ENCODE measurements at regions not wholly inside any gene's neighbourhood (a gene's known extent, or its start where the extent isn't known, plus 50 kb on each side); places are given as distances from the start of the nearest gene placed in this dataset.

- Histone ChIP-seq H3K4me3 (ENCODE audit: low read depth, low read length, poor library complexity, severe bottlenecking) (no peak overlapping the region), H3K4me1 (ENCODE audit: insufficient read depth, low read length, poor library complexity, severe bottlenecking) (no peaks in the 10 kb centered on the region), H3K27me3 (replicated peaks; ENCODE audit: insufficient read depth, low read depth, low read length, poor library complexity) (no peaks in the 10 kb centered on the region), H3K9me3 (ENCODE audit: low read depth, low read length, poor library complexity, severe bottlenecking) (no peaks in the 10 kb centered on the region), H3K36me3 (ENCODE audit: insufficient read depth, low read length, poor library complexity, severe bottlenecking) (no peaks in the 10 kb centered on the region), H3K27ac (ENCODE audit: low read depth, low read length, poor library complexity, severe bottlenecking) (no peak overlapping the region)
- BruUV-seq (replicated peaks): no TSS peak
- ChIA-PET CTCF (no interaction called here), POLR2A (ENCODE audit: low non-redundant PET) (no interaction called here)
- intact Hi-C loops (cut with micrococcal nuclease; ENCODE audit: unreplicated experiment): no loop called here
- TF ChIP-seq CTCF (conservative IDR thresholded peaks at IDR 0.05; ENCODE audit: low read depth, low read length): no peak
- no peak for TF ChIP-seq EZH2 (IDR thresholded peaks at IDR 0.05; ENCODE audit: borderline replicate concordance, low read depth, low read length, poor library complexity, severe bottlenecking)
- DNase-seq (ENCODE audit: low spot score): no peak
Measured at GRCh38 chr11:106178361-106178760, 100.9 kb downstream of the AASDHPPT start.

- intact Hi-C loops (cut with micrococcal nuclease; ENCODE audit: unreplicated experiment): no loop called here
- no peak for TF ChIP-seq CTCF (conservative IDR thresholded peaks at IDR 0.05; ENCODE audit: low read depth, low read length)
- TF ChIP-seq EZH2 (IDR thresholded peaks at IDR 0.05; ENCODE audit: borderline replicate concordance, low read depth, low read length, poor library complexity, severe bottlenecking): no peak
- no peaks in the 10 kb centered on the region for H3K27me3 ChIP-seq (replicated peaks; ENCODE audit: insufficient read depth, low read depth, low read length, poor library complexity)
- no peaks in the 10 kb centered on the region for H3K36me3 ChIP-seq (ENCODE audit: insufficient read depth, low read length, poor library complexity, severe bottlenecking)
- no peak overlapping the region for H3K4me3 ChIP-seq (ENCODE audit: low read depth, low read length, poor library complexity, severe bottlenecking)
- POLR2A ChIA-PET (ENCODE audit: low non-redundant PET): no interaction called here
- H3K4me1 ChIP-seq (ENCODE audit: insufficient read depth, low read length, poor library complexity, severe bottlenecking): no peaks in the 10 kb centered on the region
- no peak overlapping the region for H3K27ac ChIP-seq (ENCODE audit: low read depth, low read length, poor library complexity, severe bottlenecking)
- CTCF ChIA-PET: no interaction called here
- no peak for DNase-seq (ENCODE audit: low spot score)
- BruUV-seq (replicated peaks): no TSS peak
- no peaks in the 10 kb centered on the region for H3K9me3 ChIP-seq (ENCODE audit: low read depth, low read length, poor library complexity, severe bottlenecking)
Measured at GRCh38 chr11:106179048-106179447, 101.6 kb downstream of the AASDHPPT start.

GRCh38 chr11:106186630-106187029 is 109.2 kb downstream of the AASDHPPT start:
- H3K9me3 ChIP-seq (ENCODE audit: low read depth, low read length, poor library complexity, severe bottlenecking): peaks cover 5% of the 10 kb centered on the region
- ChIA-PET CTCF (no interaction called here), POLR2A (ENCODE audit: low non-redundant PET) (no interaction called here)
- no peak overlapping the region for H3K27ac ChIP-seq (ENCODE audit: low read depth, low read length, poor library complexity, severe bottlenecking)
- H3K36me3 ChIP-seq (ENCODE audit: insufficient read depth, low read length, poor library complexity, severe bottlenecking): no peaks in the 10 kb centered on the region
- no peak overlapping the region for H3K4me3 ChIP-seq (ENCODE audit: low read depth, low read length, poor library complexity, severe bottlenecking)
- no TSS peak for BruUV-seq (replicated peaks)
- no peak for DNase-seq (ENCODE audit: low spot score)
- H3K27me3 ChIP-seq (replicated peaks; ENCODE audit: insufficient read depth, low read depth, low read length, poor library complexity): no peaks in the 10 kb centered on the region
- no peaks in the 10 kb centered on the region for H3K4me1 ChIP-seq (ENCODE audit: insufficient read depth, low read length, poor library complexity, severe bottlenecking)
- intact Hi-C loops (cut with micrococcal nuclease; ENCODE audit: unreplicated experiment): no loop called here
- TF ChIP-seq EZH2 (IDR thresholded peaks at IDR 0.05; ENCODE audit: borderline replicate concordance, low read depth, low read length, poor library complexity, severe bottlenecking) (no peak), CTCF (conservative IDR thresholded peaks at IDR 0.05; ENCODE audit: low read depth, low read length) (no peak)

Data from A673 (cell line).